Nephron progenitor cell (in vitro differentiated cells): ENCODE measurements at regions not wholly inside any gene's neighbourhood (a gene's known extent, or its start where the extent isn't known, plus 50 kb on each side); places are given as distances from the start of the nearest gene placed in this dataset.

Experiments
- DNase-seq: peaks from one replicate; pipeline ENCODE4 v3.0.0; 2021
- H3K27ac Mint-ChIP-seq: 2 replicates; pipeline ENCODE4 v1.8.0; 2021; ENCODE audit warnings: mild to moderate bottlenecking, moderate library complexity, mixed read lengths
- H3K27me3 Mint-ChIP-seq: 2 replicates; pipeline ENCODE4 v1.8.0; 2021; ENCODE audit warnings: mild to moderate bottlenecking, low read depth, mixed read lengths; ENCODE audit not compliant: poor library complexity
- H3K36me3 Mint-ChIP-seq: 2 replicates; pipeline ENCODE4 v1.8.0; 2021; ENCODE audit warnings: low read depth, mixed read lengths
- H3K4me1 Mint-ChIP-seq: 2 replicates; pipeline ENCODE4 v1.8.0; 2021; ENCODE audit warnings: mixed read lengths
- H3K4me3 Mint-ChIP-seq: 2 replicates; pipeline ENCODE4 v1.8.0; 2021; ENCODE audit warnings: mild to moderate bottlenecking, moderate library complexity, mixed read lengths
- H3K9me3 Mint-ChIP-seq: 2 replicates; pipeline ENCODE4 v1.8.0; 2021; ENCODE audit warnings: mild to moderate bottlenecking, moderate library complexity, mixed read lengths
- TF ChIP-seq, protein P1 (sequence below): fragments of 200-600 bp; sonication (generic); IDR thresholded peaks from 2 replicates; pipeline ENCODE4 v1.5.0; 2021; ENCODE audit warnings: antibody characterized with exemption

DNA sequence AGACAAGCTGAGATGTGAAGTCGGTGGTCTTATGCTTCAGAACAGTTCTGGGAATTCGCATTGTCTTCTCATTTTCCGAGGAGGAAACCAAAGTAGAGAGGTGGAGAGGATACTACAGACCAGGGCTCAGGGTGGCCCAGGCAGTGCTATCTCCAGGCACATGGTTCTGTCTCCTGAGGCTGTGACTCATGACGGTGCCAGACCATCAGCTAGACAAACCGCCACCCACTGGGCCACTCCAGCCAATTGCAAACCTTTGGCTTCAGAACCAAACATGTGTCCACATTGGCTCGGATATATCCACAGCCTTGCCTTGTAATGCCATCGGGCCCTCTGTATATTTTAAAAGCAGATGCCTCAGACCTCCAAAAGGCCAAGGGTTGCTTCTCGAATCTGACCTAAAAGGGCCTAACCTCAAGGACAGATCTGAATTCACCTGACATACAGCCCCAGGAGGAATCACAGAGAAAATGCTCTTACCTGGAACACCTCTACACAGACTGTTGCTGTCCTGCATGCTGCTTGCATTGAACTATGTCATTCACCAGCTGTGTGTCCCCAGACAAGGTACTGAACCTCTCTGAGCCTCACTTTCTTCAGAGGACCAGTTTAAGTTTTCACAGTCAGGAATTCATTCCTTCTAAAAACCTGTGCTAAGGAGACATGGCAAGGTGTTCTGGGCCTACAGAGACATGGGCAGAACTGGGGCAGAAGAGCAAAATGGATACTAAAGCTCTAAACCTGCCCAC is 224.9 kb upstream of the JUN start:
- Mint-ChIP-seq H3K9me3 (no peaks in the 10 kb centered on the region), H3K27ac (peak overlapping the region; percentile 87), H3K4me1 (peaks cover 53% of the 10 kb centered on the region), H3K36me3 (no peaks in the 10 kb centered on the region), H3K4me3 (no peak overlapping the region), H3K27me3 (peaks cover under 1% of the 10 kb centered on the region)
- TF ChIP-seq, protein P1, sequence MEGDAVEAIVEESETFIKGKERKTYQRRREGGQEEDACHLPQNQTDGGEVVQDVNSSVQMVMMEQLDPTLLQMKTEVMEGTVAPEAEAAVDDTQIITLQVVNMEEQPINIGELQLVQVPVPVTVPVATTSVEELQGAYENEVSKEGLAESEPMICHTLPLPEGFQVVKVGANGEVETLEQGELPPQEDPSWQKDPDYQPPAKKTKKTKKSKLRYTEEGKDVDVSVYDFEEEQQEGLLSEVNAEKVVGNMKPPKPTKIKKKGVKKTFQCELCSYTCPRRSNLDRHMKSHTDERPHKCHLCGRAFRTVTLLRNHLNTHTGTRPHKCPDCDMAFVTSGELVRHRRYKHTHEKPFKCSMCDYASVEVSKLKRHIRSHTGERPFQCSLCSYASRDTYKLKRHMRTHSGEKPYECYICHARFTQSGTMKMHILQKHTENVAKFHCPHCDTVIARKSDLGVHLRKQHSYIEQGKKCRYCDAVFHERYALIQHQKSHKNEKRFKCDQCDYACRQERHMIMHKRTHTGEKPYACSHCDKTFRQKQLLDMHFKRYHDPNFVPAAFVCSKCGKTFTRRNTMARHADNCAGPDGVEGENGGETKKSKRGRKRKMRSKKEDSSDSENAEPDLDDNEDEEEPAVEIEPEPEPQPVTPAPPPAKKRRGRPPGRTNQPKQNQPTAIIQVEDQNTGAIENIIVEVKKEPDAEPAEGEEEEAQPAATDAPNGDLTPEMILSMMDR: no peak
- DNase-seq: no peak

DNA sequence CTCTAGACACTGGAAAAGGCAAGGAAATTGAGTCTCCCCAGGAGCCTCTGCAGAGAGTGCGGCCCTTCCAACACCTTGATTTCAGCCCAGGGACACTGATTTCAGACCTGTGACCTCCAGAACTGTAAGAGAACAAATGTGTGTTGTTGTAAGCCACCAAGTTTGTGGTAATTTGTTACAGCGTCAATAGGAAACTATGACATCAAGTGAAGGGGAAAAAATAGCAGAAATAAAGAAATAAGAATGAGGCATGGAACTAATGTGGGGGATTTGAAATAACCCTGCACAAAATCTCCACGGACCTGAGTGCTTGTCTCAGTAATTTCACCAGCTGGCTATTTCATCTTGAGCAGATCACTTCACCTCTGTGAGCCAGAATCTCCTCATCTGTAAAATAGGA is 227.8 kb upstream of the JUN start:
- Mint-ChIP-seq H3K27me3 (peaks cover 8% of the 10 kb centered on the region), H3K4me3 (no peak overlapping the region), H3K4me1 (peaks cover 76% of the 10 kb centered on the region), H3K9me3 (no peaks in the 10 kb centered on the region), H3K36me3 (no peaks in the 10 kb centered on the region), H3K27ac (peak overlapping the region; percentile 4)
- no peak for DNase-seq
- TF ChIP-seq, protein P1: no peak

DNA sequence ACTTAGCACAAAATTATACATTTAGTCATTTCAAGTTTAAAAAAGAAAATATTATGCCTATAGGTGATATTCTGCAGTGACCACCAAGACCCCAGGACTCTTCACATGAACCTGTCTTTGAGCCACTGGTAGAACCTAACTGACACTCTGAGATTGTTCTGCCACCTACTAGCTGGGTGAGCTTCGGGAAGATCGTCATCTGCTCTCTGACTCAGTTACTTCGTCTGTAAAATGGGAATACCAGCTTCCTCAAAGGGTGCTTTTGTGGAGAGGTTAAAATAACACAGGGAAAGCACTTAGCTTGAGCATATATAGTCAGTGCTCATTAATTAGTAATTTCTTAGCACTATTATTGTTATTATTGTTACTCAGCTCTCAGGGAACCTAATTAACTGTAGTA is 228.5 kb upstream of the JUN start:
- Mint-ChIP-seq H3K27me3 (peaks cover 8% of the 10 kb centered on the region), H3K36me3 (no peaks in the 10 kb centered on the region), H3K27ac (peak overlapping the region; percentile 84), H3K4me3 (no peak overlapping the region), H3K9me3 (no peaks in the 10 kb centered on the region), H3K4me1 (peaks cover 74% of the 10 kb centered on the region)
- DNase-seq: no peak
- TF ChIP-seq, protein P1: no peak

DNA sequence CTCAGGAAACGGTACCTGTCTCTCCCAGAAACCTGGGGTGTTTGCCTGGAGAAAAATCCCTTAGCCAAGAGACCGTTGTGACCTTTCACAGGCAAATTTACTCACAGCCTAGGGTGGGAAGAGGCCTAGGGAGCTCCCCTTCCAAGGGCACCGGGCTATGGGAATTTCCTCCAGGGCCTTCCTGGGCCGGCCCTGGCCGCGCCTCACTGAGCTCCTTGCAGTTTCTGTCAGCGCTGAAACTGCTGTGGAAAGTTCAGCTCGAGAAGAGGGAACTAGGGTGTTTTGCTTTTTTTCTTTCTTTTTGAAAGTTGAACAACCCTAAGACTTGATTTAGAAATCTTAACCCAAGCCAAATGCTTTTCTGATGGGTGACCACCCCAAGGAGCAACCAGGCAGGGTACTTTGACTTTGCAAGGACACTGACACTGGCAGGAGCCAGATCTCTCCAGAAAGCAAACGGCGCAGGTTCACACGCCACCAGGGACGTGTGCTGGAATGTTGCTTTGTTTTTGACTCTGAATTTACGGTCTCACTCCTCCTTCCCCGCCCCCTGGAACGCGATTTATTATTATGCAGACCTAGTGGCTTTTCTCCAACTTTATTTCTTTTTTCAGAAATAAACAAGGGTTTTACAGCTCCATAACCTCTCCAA is 229.6 kb upstream of the JUN start:
- Mint-ChIP-seq H3K36me3 (peaks cover 2% of the 10 kb centered on the region), H3K9me3 (peaks cover 5% of the 10 kb centered on the region), H3K27ac (peak overlapping the region; percentile 93), H3K27me3 (peaks cover 8% of the 10 kb centered on the region), H3K4me3 (peak overlapping the region; percentile 23), H3K4me1 (peaks cover 71% of the 10 kb centered on the region)
- DNase-seq: peak; percentile 54
- TF ChIP-seq, protein P1: no peak

DNA sequence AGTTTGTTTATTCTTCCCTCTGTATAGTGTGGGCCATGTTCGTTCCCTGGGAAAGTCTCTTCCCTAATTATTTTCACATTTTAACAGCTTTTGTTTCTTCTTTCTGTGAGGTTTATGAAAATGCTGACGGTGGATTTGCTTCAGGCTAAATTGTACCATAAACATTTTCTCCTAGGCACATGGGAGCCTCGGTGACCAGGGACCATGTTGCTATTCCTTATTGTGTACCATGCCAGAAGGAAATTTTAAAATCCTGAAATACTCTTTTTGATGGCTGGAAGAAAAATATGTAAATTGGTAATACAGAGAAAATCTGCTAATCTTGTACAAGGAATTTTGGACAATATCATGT is 230.1 kb upstream of the JUN start:
- peaks cover 8% of the 10 kb centered on the region for H3K27me3 Mint-ChIP-seq
- peak overlapping the region; percentile 93 for H3K27ac Mint-ChIP-seq
- H3K36me3 Mint-ChIP-seq: peaks cover 5% of the 10 kb centered on the region
- TF ChIP-seq, protein P1: no peak
- H3K9me3 Mint-ChIP-seq: peaks cover 10% of the 10 kb centered on the region
- peak overlapping the region; percentile 23 for H3K4me3 Mint-ChIP-seq
- H3K4me1 Mint-ChIP-seq: peaks cover 69% of the 10 kb centered on the region
- no peak for DNase-seq
